ENCODE measurements at regions not wholly inside any gene's neighbourhood (a gene's known extent, or its start where the extent isn't known, plus 50 kb on each side); places are given as distances from the start of the nearest gene placed in this dataset.

GRCh38 chr7:85927226-85927625, 716.5 kb upstream of the GRM3 start:
- TF ChIP-seq CTCF (IDR thresholded peaks at IDR 0.05; ENCODE audit: insufficient read depth, low read depth, low read length, missing control alignments), result no peak
- no peak overlapping the region for H3K4me3 ChIP-seq (ENCODE audit: low read length)
- DNase-seq (ENCODE audit: low read depth), result no peak

- no peak for DNase-seq (ENCODE audit: low read depth)
- no peak for TF ChIP-seq CTCF (IDR thresholded peaks at IDR 0.05; ENCODE audit: insufficient read depth, low read depth, low read length, missing control alignments)
Measured at GRCh38 chr7:85924062-85924461, 719.6 kb upstream of the GRM3 start.

GRCh38 chr7:85916016-85916415, 727.7 kb upstream of the GRM3 start:
- no peak for DNase-seq (ENCODE audit: low read depth)
- TF ChIP-seq CTCF (IDR thresholded peaks at IDR 0.05; ENCODE audit: insufficient read depth, low read depth, low read length, missing control alignments), result no peak
- no peak overlapping the region for H3K4me3 ChIP-seq (ENCODE audit: low read length)

More at GRCh38 chr7:85924062-85924461, 719.6 kb upstream of the GRM3 start:
- H3K4me3 ChIP-seq (ENCODE audit: low read length), result no peak overlapping the region

GRCh38 chr7:85914437-85914836, 727.6 kb upstream of the SEMA3D start:
- no peak overlapping the region for H3K4me3 ChIP-seq (ENCODE audit: low read length)
- TF ChIP-seq CTCF (IDR thresholded peaks at IDR 0.05; ENCODE audit: insufficient read depth, low read depth, low read length, missing control alignments), result no peak
- no peak for DNase-seq (ENCODE audit: low read depth)

GRCh38 chr7:85908051-85908450, 721.2 kb upstream of the SEMA3D start:
- DNase-seq (ENCODE audit: low read depth), result no peak
- TF ChIP-seq CTCF (IDR thresholded peaks at IDR 0.05; ENCODE audit: insufficient read depth, low read depth, low read length, missing control alignments), result no peak
- H3K4me3 ChIP-seq (ENCODE audit: low read length), result no peak overlapping the region

GRCh38 chr7:85897967-85898366, 711.1 kb upstream of the SEMA3D start:
- no peak overlapping the region for H3K4me3 ChIP-seq (ENCODE audit: low read length)
- TF ChIP-seq CTCF (IDR thresholded peaks at IDR 0.05; ENCODE audit: insufficient read depth, low read depth, low read length, missing control alignments), result no peak
- no peak for DNase-seq (ENCODE audit: low read depth)

- DNase-seq (ENCODE audit: low read depth), result no peak
- no peak overlapping the region for H3K4me3 ChIP-seq (ENCODE audit: low read length)
- no peak for TF ChIP-seq CTCF (IDR thresholded peaks at IDR 0.05; ENCODE audit: insufficient read depth, low read depth, low read length, missing control alignments)
Measured at GRCh38 chr7:85896531-85896930, 709.7 kb upstream of the SEMA3D start.

Data from epithelial cell of esophagus (primary cell).